BJ (cell line): ENCODE measurements at regions not wholly inside any gene's neighbourhood (a gene's known extent, or its start where the extent isn't known, plus 50 kb on each side); places are given as distances from the start of the nearest gene placed in this dataset.

Experiments
- CTCF ChIA-PET: fragments of 350-600 bp; formaldehyde crosslinking; extraction: SDS; loops from one replicate; lab custom pipeline; 2021; ENCODE audit warnings: antibody characterized with exemption, inconsistent platforms; lab: Yijun Ruan, JAX
- POLR2A ChIA-PET: fragments of 300-600 bp; sonication (Branson Sonifier 250); formaldehyde crosslinking; extraction: SDS; loops from one replicate; lab custom pipeline; 2021; ENCODE audit warnings: antibody characterized with exemption; lab: Charles Lee
- DNase-seq: peaks from one replicate; pipeline ENCODE4 v3.0.0-alpha.2; 2011; ENCODE audit warnings: low read depth
- H3K27me3 ChIP-seq: 2 replicates; pipeline ENCODE4 v1.6.0; 2011; ENCODE audit warnings: low read length; ENCODE audit not compliant: control insufficient read depth, insufficient read depth
- H3K36me3 ChIP-seq: 2 replicates; pipeline ENCODE4 v1.5.1; 2011; ENCODE audit warnings: low read length; ENCODE audit not compliant: control insufficient read depth, insufficient read depth
- H3K4me3 ChIP-seq: 2 replicates; pipeline ENCODE4 v1.5.1; 2011; ENCODE audit warnings: low read depth, mild to moderate bottlenecking, control low read depth, low read length
- TF ChIP-seq, protein P1 (sequence below): IDR thresholded peaks from 2 replicates; pipeline ENCODE4 v1.5.1; 2011; ENCODE audit warnings: low read depth, mild to moderate bottlenecking, control low read depth, inconsistent platforms, low read length, moderate library complexity; ENCODE audit not compliant: insufficient read depth

DNA sequence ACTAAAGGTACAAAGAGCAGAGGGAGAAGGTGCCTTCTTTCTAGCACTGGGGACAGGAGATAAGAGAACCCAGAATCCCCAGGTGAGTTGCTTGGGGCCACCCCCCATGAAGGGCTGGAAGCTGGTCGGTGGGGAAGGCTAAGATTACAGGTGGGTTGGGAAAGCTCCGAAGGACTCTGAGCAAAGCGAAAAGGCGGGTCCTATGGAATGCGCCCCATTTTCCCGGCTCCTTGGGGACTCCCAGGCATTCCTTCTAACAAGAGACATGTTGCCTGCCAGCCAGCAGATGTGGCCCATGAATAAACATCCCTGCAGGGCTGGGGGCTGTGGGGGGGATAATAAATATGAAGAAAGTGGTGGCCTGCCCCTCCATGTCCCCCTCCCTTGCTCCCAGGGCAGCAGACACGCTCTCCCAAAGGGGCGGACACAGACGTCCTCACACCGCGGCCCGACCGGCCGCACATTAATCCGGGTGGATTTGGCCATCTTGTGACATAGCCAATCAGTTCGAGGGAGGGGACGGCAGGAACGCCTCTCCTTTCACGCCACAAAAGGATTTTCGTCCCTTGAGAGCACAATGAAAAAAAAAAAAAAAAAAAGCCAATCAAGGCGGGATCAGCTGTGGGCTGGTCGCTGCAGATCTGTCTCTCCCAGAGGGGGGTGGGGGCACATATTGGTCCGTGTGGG, 98.5 kb downstream of the SOX9 start:
- POLR2A ChIA-PET: no interaction called here

DNA sequence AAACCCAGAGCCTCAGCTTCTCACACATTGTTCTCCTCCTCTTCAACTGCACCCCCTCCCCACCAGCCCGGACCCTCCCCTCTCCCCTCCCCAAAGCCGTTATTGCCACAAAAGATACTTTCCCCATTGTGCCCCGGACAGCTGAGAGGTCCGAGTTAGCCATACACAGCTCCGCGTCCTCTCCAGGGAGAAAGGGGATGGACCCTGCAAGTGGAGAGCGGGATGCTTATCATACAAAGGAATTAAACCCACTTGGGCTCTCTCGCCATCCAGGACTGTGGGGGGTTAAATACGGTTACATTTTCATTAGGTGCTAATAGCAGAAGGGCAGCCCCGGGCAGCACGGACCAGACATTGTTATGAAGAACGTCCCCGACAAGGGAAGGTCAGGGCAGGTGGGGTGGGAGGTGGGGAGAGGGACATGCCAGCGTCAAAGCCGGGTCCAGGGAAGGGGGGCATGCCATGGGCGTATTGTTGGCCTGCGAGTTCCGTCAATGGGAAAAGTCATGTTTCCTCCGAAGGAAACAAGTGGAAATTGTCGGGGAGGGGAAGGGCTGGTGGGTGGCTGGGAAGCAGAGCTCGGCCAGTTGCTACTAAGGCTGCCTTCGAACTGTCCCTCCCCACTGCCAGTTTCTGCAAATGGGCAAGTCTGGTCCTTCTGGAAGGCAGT, 99.1 kb downstream of the SOX9 start:
- DNase-seq: no peak
- Histone ChIP-seq H3K4me3 (no peak overlapping the region), H3K27me3 (peaks cover 26% of the 10 kb centered on the region), H3K36me3 (no peaks in the 10 kb centered on the region)
- TF ChIP-seq, protein P1, sequence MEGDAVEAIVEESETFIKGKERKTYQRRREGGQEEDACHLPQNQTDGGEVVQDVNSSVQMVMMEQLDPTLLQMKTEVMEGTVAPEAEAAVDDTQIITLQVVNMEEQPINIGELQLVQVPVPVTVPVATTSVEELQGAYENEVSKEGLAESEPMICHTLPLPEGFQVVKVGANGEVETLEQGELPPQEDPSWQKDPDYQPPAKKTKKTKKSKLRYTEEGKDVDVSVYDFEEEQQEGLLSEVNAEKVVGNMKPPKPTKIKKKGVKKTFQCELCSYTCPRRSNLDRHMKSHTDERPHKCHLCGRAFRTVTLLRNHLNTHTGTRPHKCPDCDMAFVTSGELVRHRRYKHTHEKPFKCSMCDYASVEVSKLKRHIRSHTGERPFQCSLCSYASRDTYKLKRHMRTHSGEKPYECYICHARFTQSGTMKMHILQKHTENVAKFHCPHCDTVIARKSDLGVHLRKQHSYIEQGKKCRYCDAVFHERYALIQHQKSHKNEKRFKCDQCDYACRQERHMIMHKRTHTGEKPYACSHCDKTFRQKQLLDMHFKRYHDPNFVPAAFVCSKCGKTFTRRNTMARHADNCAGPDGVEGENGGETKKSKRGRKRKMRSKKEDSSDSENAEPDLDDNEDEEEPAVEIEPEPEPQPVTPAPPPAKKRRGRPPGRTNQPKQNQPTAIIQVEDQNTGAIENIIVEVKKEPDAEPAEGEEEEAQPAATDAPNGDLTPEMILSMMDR: no peak
- POLR2A ChIA-PET: no interaction called here
- CTCF ChIA-PET: no interaction called here

More for the DNA sequence above, 98.5 kb downstream of the SOX9 start:
- CTCF ChIA-PET: no interaction called here
- H3K27me3 ChIP-seq: peaks cover 26% of the 10 kb centered on the region
- DNase-seq: no peak
- H3K36me3 ChIP-seq: no peaks in the 10 kb centered on the region
- H3K4me3 ChIP-seq: no peak overlapping the region
- TF ChIP-seq, protein P1: no peak

DNA sequence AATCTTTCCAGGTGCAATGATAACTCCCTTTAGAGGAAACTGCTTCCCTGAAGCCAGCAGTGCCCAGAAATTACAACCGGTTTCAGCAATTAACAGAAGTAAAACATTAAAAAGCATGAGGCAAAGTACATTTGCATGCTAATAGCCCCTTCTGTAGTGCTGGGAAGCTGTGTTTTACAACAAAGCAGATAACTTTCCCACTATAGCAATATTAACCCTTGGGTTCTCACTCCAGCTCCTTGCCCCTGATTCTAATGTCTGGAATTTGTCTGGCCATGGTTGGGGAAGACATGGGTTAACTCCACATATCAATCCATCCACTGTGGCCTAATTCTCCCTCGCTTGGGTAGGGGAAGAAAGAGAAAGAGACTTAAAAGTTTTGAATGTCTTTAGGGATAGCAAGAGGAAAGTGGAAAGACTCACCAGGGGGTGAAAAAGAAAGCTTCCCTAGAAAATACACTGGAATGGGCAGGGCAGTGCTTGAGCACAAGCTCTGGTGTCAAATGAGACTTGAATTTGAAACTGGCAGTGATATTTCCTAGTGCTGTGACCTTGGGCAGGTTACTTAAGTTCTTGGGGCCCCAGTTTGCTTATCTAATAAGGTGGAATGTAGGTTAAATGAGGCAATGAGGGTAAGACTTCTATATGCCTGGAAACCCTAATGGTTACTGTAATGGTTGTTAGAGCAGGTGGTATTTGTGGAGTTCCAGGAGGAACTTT, 102.0 kb downstream of the SOX9 start:
- Histone ChIP-seq H3K36me3 (no peaks in the 10 kb centered on the region), H3K27me3 (peaks cover 22% of the 10 kb centered on the region), H3K4me3 (no peak overlapping the region)
- ChIA-PET CTCF (no interaction called here), POLR2A (no interaction called here)
- DNase-seq: no peak
- TF ChIP-seq, protein P1: no peak

DNA sequence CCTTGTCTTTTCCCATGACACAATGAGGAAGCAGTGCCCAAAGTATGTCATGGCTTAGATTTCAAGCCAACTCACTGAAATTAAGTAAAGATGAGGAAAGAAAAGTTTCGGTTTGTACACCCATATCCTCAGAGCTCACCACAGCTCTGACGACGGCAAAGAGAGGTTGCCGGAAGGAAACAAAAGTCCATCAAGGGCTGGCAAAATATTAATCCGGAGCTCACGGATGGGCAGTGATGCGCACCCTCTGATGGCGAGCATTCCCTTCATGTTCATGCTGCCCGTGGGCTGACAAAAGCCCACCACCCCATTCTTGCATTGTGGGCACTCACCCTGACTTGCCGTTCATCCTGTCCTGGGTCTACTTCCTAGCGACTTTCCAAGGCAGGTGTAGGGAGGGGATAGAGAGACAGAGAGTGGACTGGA, 103.1 kb downstream of the SOX9 start:
- DNase-seq: no peak
- ChIA-PET CTCF (no interaction called here), POLR2A (no interaction called here)

More for the DNA sequence above, 103.1 kb downstream of the SOX9 start:
- TF ChIP-seq, protein P1: no peak
- peaks cover 18% of the 10 kb centered on the region for H3K27me3 ChIP-seq
- H3K36me3 ChIP-seq: no peaks in the 10 kb centered on the region
- H3K4me3 ChIP-seq: no peak overlapping the region
